GM12878 (cell line): ENCODE measurements at regions not wholly inside any gene's neighbourhood (a gene's known extent, or its start where the extent isn't known, plus 50 kb on each side); places are given as distances from the start of the nearest gene placed in this dataset.

Experiments
- ATAC-seq: fragments of 200-7000 bp; cut with Tn5 transposase; 3 replicates; pipeline ENCODE4 v1.9.1; 2020; ENCODE audit warnings: mild to moderate bottlenecking, moderate library complexity
- BruUV-seq: library from RNA; stranded (reverse); fragments of 400-500 nt; replicated peaks from 2 replicates; lab custom pipeline; 2021; lab: Mats Ljungman, UMichigan
- CTCF ChIA-PET: fragments of 300-600 bp; sonication (Branson Sonifier 250); formaldehyde crosslinking; extraction: SDS; loops from one replicate; lab custom pipeline; 2021; ENCODE audit warnings: inconsistent platforms; lab: Yijun Ruan, JAX
- POLR2A ChIA-PET: fragments of 350-600 bp; formaldehyde crosslinking; extraction: SDS; loops from one replicate; lab custom pipeline; 2021; ENCODE audit warnings: inconsistent platforms; lab: Charles Lee
- RAD21 ChIA-PET: fragments of 300-600 bp; sonication (Branson Sonifier 250); formaldehyde crosslinking; loops from one replicate; lab custom pipeline; 2023; ENCODE audit warnings: antibody characterized with exemption; ENCODE audit not compliant: unreplicated experiment; lab: Charles Lee
- SMC1A ChIA-PET: fragments of 300-600 bp; sonication (Branson Sonifier 250); formaldehyde crosslinking; loops from one replicate; lab custom pipeline; 2023; ENCODE audit not compliant: unreplicated experiment, uncharacterized antibody; lab: Charles Lee
- DNase-seq: peaks from one replicate; pipeline ENCODE4 v3.0.0-alpha.2; 2011; ENCODE audit warnings: low read depth, low spot score
- FAIRE-seq: peaks from 3 replicates; lab custom pipeline; 2011; peaks lifted over from hg19 to GRCh38; lab: Jason Lieb, UNC
- H2AFZ ChIP-seq: 2 replicates; pipeline ENCODE4 v1.6.0; 2011; ENCODE audit warnings: low read depth, low read length, control low read depth; ENCODE audit not compliant: control insufficient read depth
- H3K27ac ChIP-seq: 2 replicates; pipeline ENCODE4 v1.5.1; 2011; ENCODE audit warnings: control low read depth; ENCODE audit not compliant: control insufficient read depth, insufficient read depth
- H3K27me3 ChIP-seq, 2 experiments: replicated peaks in 1 of 2; 2 replicates each; pipeline versions ENCODE4 v1.6.0 to v1.6.1; 2011; ENCODE audit warnings: low read length in 1 of 2; ENCODE audit not compliant: control insufficient read depth in 2 of 2, insufficient read depth in 2 of 2
- H3K36me3 ChIP-seq, 2 experiments: 2 replicates each; pipeline ENCODE4 v1.5.1; 2011; ENCODE audit warnings: low read length in 1 of 2; ENCODE audit not compliant: control insufficient read depth in 2 of 2, insufficient read depth in 2 of 2
- H3K4me1 ChIP-seq: 2 replicates; pipeline ENCODE4 v1.6.1; 2011; ENCODE audit warnings: mild to moderate bottlenecking, low read length, moderate library complexity, mixed read lengths; ENCODE audit not compliant: control insufficient read depth, insufficient read depth
- H3K4me2 ChIP-seq: 2 replicates; pipeline ENCODE4 v1.6.0; 2011; ENCODE audit warnings: control low read depth; ENCODE audit not compliant: control insufficient read depth, insufficient read depth
- H3K4me3 ChIP-seq: fragments of 200-600 bp; sonication (generic); 2 replicates; pipeline ENCODE4 v1.5.1; 2016
- H3K79me2 ChIP-seq: 2 replicates; pipeline ENCODE4 v1.6.0; 2011; ENCODE audit warnings: low read length; ENCODE audit not compliant: control insufficient read depth, insufficient read depth
- H3K9ac ChIP-seq: 2 replicates; pipeline ENCODE4 v1.8.0; 2011; ENCODE audit warnings: low read length, control low read depth, mixed read lengths; ENCODE audit not compliant: control insufficient read depth, insufficient read depth
- H3K9me3 ChIP-seq: replicated peaks from 3 replicates; pipeline ENCODE4 v1.5.1; 2011; ENCODE audit warnings: mild to moderate bottlenecking, low read length; ENCODE audit not compliant: control insufficient read depth, insufficient read depth
- H4K20me1 ChIP-seq: 2 replicates; pipeline ENCODE4 v1.6.0; 2011; ENCODE audit not compliant: control insufficient read depth, insufficient read depth
- DPF2 ChIP-seq: fragments of 450-650 bp; IDR thresholded peaks from 2 replicates; pipeline ENCODE4 v1.6.1; 2017; ENCODE audit warnings: mild to moderate bottlenecking
- JUNB ChIP-seq: IDR thresholded peaks from 2 replicates; pipeline ENCODE4 v1.6.1; 2016; ENCODE audit warnings: antibody characterized with exemption, mild to moderate bottlenecking
- NR2C2 ChIP-seq: IDR thresholded peaks from 2 replicates; pipeline ENCODE4 v1.6.1; 2011; ENCODE audit warnings: borderline replicate concordance, low read depth; ENCODE audit not compliant: control insufficient read depth, insufficient read length
- RAD21 ChIP-seq: IDR thresholded peaks from 2 replicates; pipeline ENCODE4 v1.6.1; 2011; ENCODE audit warnings: mild to moderate bottlenecking, low read depth, low read length, moderate library complexity; ENCODE audit not compliant: insufficient read depth
- REST ChIP-seq: IDR thresholded peaks from 2 replicates; pipeline ENCODE4 v1.6.1; 2012; ENCODE audit warnings: mild to moderate bottlenecking, low read depth, low read length
- WGBS: methylation state at CpG from one replicate; pipeline ENCODE4 v1.1.6; 2016; ENCODE audit warnings: low lambda C conversion rate; ENCODE audit not compliant: insufficient replicate concordance, insufficient coverage; ENCODE audit errors: missing lambda C conversion rate; 5-methylcytosine and 5-hydroxymethylcytosine counted together
- in situ Hi-C: fragments of 300-500 bp; cut with MboI; formaldehyde crosslinking; loops from 9 replicates; pipeline ENCODE4 v1.14.3; 2018; ENCODE audit warnings: mixed read lengths
- intact Hi-C: fragments of 100-400 bp; cut with micrococcal nuclease; formaldehyde crosslinking; loops from one replicate; pipeline ENCODE4 v1.14.2; 2022; ENCODE audit not compliant: unreplicated experiment

- TF ChIP-seq REST = no peak
Observed at GRCh38 chr1:219354962-219355361, 181.3 kb downstream of the LYPLAL1 start (continued).

- no peaks in the 10 kb centered on the region for H3K9me3 ChIP-seq
- no peak overlapping the region for H3K9ac ChIP-seq
- no peak overlapping the region for H3K4me3 ChIP-seq
- no peak overlapping the region for H2AFZ ChIP-seq
- no TSS peak for BruUV-seq
- ChIA-PET POLR2A (no interaction called here), SMC1A (no interaction called here), RAD21 (no interaction called here), CTCF (interaction anchor here (1.0 kb wide), 1 partner anchor 33 kb away, joined by 3 read pairs; no protein-coding TSS in a partner anchor)
- H3K79me2 ChIP-seq = no peaks in the 10 kb centered on the region
- FAIRE-seq = no peak
- WGBS = 39% methylated on average over 4 of the region's 4 CpGs
- in situ Hi-C loops = no loop called here
- no peaks in the 10 kb centered on the region for H4K20me1 ChIP-seq
- H3K27ac ChIP-seq = no peak overlapping the region
- no peak for ATAC-seq
- H3K36me3 ChIP-seq = no peaks in the 10 kb centered on the region
- H3K4me1 ChIP-seq = no peaks in the 10 kb centered on the region
- intact Hi-C loops = no loop called here
- H3K4me2 ChIP-seq = no peak overlapping the region
- H3K27me3 ChIP-seq = no peaks in the 10 kb centered on the region
- TF ChIP-seq RAD21 = no peak
- TF ChIP-seq JUNB = no peak
- TF ChIP-seq NR2C2 = no peak
- no peak for TF ChIP-seq DPF2
- TF ChIP-seq, all 136 proteins: peak for 0
- DNase-seq = no peak
Observed at GRCh38 chr1:219352961-219353651, 179.4 kb downstream of the LYPLAL1 start.
